K562 (cell line): ENCODE measurements at regions not wholly inside any gene's neighbourhood (a gene's known extent, or its start where the extent isn't known, plus 50 kb on each side); places are given as distances from the start of the nearest gene placed in this dataset.

ENCODE experiments used
- DIDO1 ChIP-seq: fragments of 450-650 bp; IDR thresholded peaks from 2 replicates; pipeline ENCODE4 v1.6.1; 2016; ENCODE audit warnings: low read depth, missing biosample characterization, missing genetic modification characterization
- DMBX1 ChIP-seq: fragments of 250-450 bp; sonication (Bioruptor Pico); IDR thresholded peaks from 2 replicates; pipeline ENCODE4 v1.8.0; 2022; ENCODE audit warnings: inconsistent platforms, mild to moderate bottlenecking, moderate library complexity, borderline replicate concordance
- EHMT2 ChIP-seq: fragments of 450-650 bp; IDR thresholded peaks from 2 replicates; pipeline ENCODE4 v1.6.1; 2018; ENCODE audit warnings: antibody characterized with exemption
- HDGF ChIP-seq: fragments of 450-650 bp; IDR thresholded peaks from 2 replicates; pipeline ENCODE4 v1.6.1; 2016
- HMGN3 ChIP-seq: IDR thresholded peaks from 2 replicates; pipeline ENCODE4 v1.6.1; 2011; ENCODE audit warnings: borderline replicate concordance, low read depth, mild to moderate bottlenecking, mixed read lengths, low read length; ENCODE audit not compliant: insufficient read length; ENCODE audit errors: extremely low read depth
- JUN ChIP-seq, 2 experiments: sonication (generic) in 1 of 2; formaldehyde crosslinking in 1 of 2; IDR thresholded peaks; 2 replicates each; pipeline versions ENCODE4 v1.6.1 to v1.8.0; 2012 to 2022; ENCODE audit warnings: borderline replicate concordance in 2 of 2, mild to moderate bottlenecking in 2 of 2, improper control_type of control experiment in 1 of 2, low read depth in 1 of 2, low read length in 1 of 2, missing genetic modification reagents in 1 of 2
- SMC3 ChIP-seq: conservative IDR thresholded peaks from 2 replicates; pipeline ENCODE4 v1.6.1; 2011; ENCODE audit warnings: low read depth, low read length, improper control_type of control experiment; ENCODE audit not compliant: insufficient read depth
- STAT5A ChIP-seq: IDR thresholded peaks from 2 replicates; pipeline ENCODE4 v1.6.1; 2012; ENCODE audit warnings: low read length, inconsistent platforms, borderline replicate concordance
- ZC3H8 ChIP-seq: fragments of 450-650 bp; IDR thresholded peaks from 2 replicates; pipeline ENCODE4 v1.6.1; 2017
- ZNF23 ChIP-seq: fragments of 250-450 bp; sonication (Bioruptor Pico); IDR thresholded peaks from 2 replicates; pipeline ENCODE4 v1.4.0; 2020; ENCODE audit warnings: mild to moderate bottlenecking
- ZNF282 ChIP-seq: sonication (generic); formaldehyde crosslinking; IDR thresholded peaks from 2 replicates; pipeline ENCODE4 v1.8.1; 2023; ENCODE audit warnings: missing genetic modification reagents
- ZNF76 ChIP-seq: fragments of 250-450 bp; sonication (Bioruptor Pico); IDR thresholded peaks from 2 replicates; pipeline ENCODE4 v1.4.0; 2020; ENCODE audit warnings: mild to moderate bottlenecking, moderate library complexity, borderline replicate concordance
- TF ChIP-seq, protein P1 (sequence below), 2 experiments: fragments of 450-650 bp; IDR thresholded peaks; 2 replicates each; pipeline ENCODE4 v1.6.1; 2016; ENCODE audit warnings: mild to moderate bottlenecking in 2 of 2, borderline replicate concordance in 1 of 2, low read depth in 1 of 2, moderate library complexity in 1 of 2
- TF ChIP-seq, protein P2 (sequence below): sonication (generic); IDR thresholded peaks from 2 replicates; pipeline ENCODE4 v1.6.1; 2016
- TF ChIP-seq, protein P3 (sequence below): fragments of 250-450 bp; sonication (Bioruptor Pico); IDR thresholded peaks from 2 replicates; pipeline ENCODE4 v1.6.1; 2021; ENCODE audit warnings: mild to moderate bottlenecking
- TF ChIP-seq, protein P4 (sequence below): conservative IDR thresholded peaks from 2 replicates; pipeline ENCODE4 v1.6.1; 2011; ENCODE audit warnings: low read depth, mild to moderate bottlenecking, low read length; ENCODE audit not compliant: control insufficient read depth

DNA sequence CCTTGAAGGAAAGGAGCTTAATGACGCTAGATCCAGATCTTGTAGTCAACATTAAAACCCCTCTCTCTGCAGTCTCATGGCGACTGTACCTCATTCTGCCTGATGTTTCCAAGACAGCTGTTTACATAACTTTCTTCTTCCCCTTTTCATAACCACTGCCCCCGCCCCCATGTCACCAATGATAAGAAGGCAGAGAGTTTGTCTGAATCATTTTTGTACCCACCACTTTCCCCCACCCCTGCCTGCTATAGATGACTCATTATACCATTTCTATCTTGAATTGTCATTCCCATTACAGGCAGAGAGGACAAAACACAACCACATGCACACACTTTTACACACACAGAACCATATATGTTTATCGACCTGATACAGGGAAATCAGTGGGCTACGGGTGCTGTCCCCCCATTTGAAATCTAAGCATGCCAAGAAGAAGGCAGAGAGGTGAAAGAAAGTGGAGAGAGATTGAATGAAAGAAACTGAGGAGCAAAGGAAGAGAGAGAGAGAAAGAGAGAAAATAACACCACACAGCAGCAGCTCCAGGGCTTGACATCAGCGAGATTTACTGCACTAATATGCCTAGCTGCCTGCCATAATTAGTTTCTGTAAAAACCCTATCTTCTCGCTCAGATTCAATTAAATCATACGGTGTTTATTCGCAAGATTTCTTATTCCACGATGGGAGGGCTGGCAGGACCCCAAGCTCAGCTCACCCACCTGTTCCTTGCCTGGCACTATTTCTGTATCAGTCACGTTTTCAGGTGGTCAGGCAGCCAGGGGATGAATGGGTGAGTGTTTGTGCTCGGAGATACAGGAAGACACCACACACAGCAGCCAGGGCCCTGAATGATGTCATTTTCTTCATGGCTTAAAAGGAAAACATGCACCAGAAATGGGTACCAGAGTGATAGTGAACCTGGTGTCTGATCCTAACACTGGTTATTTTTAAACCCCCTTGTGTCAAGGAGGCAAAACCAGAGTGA is 114.3 kb upstream of the SERP2 start (continued):
- TF ChIP-seq, protein P1, sequence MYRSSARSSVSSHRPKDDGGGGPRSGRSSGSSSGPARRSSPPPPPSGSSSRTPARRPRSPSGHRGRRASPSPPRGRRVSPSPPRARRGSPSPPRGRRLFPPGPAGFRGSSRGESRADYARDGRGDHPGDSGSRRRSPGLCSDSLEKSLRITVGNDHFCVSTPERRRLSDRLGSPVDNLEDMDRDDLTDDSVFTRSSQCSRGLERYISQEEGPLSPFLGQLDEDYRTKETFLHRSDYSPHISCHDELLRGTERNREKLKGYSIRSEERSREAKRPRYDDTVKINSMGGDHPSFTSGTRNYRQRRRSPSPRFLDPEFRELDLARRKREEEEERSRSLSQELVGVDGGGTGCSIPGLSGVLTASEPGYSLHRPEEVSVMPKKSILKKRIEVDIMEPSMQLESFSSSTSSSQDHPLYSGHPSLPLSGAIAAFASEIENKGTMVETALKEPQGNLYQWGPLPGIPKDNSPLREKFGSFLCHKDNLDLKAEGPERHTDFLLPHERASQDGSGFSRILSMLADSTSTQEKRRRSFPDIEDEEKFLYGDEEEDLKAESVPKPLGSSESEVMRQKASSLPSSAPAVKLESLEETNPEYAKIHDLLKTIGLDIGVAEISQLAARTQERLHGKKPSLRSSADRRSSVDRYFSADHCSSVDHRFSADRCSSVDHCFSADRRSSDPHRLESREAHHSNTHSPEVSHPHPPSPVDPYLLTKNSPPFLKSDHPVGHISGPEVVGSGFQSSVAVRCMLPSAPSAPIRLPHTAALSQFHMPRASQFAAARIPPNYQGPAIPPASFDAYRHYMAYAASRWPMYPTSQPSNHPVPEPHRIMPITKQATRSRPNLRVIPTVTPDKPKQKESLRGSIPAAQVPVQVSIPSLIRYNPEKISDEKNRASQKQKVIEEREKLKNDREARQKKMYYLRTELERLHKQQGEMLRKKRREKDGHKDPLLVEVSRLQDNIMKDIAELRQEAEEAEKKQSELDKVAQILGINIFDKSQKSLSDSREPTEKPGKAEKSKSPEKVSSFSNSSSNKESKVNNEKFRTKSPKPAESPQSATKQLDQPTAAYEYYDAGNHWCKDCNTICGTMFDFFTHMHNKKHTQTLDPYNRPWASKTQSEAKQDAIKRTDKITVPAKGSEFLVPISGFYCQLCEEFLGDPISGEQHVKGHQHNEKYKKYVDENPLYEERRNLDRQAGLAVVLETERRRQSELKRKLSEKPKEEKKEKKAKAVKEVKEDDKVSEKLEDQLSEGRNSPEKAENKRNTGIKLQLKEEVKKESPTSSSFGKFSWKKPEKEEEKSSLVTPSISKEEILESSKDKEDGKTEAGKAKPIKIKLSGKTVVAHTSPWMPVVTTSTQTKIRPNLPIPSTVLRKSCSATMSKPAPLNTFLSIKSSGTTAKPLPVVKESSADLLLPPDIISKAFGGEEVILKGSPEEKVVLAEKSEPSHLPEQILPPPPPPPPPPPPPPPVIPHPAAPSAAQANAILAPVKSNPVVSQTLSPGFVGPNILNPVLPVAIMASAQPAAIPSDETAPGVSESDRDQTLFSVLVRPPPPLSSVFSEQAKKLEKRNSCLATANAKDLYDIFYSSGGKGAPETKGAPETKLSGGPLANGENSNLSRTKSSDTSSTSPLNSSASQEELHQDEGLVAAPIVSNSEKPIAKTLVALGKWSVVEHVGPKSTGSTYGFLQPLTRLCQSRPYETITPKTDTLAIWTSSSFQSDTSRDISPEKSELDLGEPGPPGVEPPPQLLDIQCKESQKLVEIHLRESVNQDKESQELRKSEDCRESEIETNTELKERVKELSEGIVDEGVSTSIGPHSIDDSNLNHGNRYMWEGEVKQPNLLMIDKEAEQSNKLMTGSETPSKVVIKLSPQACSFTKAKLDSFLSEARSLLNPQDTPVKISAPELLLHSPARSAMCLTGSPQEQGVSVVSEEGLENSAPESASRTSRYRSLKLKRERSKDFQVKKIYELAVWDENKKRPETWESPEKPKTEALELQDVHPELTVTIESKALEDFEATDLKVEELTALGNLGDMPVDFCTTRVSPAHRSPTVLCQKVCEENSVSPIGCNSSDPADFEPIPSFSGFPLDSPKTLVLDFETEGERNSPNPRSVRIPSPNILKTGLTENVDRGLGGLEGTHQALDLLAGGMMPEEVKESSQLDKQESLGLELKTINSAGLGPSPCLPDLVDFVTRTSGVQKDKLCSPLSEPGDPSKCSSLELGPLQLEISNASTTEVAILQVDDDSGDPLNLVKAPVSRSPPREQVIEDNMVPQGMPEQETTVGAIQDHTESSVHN (IDR thresholded peaks at IDR 0.05; ENCODE audit: borderline replicate concordance in 1 of 2, low read depth in 1 of 2), result peak in 1 of 2 experiments; percentile 87; a peak in 2 of 4 replicates
- no peak for TF ChIP-seq SMC3
- TF ChIP-seq HDGF, result no peak
- TF ChIP-seq DMBX1 (CRISPR knock-in tag), result no peak
- no peak for TF ChIP-seq DIDO1 (tag)
- no peak for TF ChIP-seq STAT5A
- TF ChIP-seq ZNF76 (CRISPR knock-in tag), result no peak
- TF ChIP-seq, protein P2, sequence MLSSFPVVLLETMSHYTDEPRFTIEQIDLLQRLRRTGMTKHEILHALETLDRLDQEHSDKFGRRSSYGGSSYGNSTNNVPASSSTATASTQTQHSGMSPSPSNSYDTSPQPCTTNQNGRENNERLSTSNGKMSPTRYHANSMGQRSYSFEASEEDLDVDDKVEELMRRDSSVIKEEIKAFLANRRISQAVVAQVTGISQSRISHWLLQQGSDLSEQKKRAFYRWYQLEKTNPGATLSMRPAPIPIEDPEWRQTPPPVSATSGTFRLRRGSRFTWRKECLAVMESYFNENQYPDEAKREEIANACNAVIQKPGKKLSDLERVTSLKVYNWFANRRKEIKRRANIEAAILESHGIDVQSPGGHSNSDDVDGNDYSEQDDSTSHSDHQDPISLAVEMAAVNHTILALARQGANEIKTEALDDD, result peak; percentile 51; the same call in 1 of the 2 replicates
- TF ChIP-seq EHMT2, result no peak
- no peak for TF ChIP-seq ZNF282 (CRISPR knock-in tag)
- peak; percentile 92 for TF ChIP-seq JUN (IDR thresholded peaks at IDR 0.05; ENCODE audit: borderline replicate concordance, low read depth, low read length)
- TF ChIP-seq JUN (CRISPR knock-in tag; IDR thresholded peaks at IDR 0.05; ENCODE audit: borderline replicate concordance), result no peak
- TF ChIP-seq, protein P3, sequence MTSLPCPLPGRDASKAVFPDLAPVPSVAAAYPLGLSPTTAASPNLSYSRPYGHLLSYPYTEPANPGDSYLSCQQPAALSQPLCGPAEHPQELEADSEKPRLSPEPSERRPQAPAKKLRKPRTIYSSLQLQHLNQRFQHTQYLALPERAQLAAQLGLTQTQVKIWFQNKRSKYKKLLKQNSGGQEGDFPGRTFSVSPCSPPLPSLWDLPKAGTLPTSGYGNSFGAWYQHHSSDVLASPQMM (CRISPR knock-in tag), result no peak
- no peak for TF ChIP-seq ZNF23 (CRISPR knock-in tag)
- TF ChIP-seq HMGN3, result no peak
- TF ChIP-seq ZC3H8, result no peak
- TF ChIP-seq, protein P4, sequence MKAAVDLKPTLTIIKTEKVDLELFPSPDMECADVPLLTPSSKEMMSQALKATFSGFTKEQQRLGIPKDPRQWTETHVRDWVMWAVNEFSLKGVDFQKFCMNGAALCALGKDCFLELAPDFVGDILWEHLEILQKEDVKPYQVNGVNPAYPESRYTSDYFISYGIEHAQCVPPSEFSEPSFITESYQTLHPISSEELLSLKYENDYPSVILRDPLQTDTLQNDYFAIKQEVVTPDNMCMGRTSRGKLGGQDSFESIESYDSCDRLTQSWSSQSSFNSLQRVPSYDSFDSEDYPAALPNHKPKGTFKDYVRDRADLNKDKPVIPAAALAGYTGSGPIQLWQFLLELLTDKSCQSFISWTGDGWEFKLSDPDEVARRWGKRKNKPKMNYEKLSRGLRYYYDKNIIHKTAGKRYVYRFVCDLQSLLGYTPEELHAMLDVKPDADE, result no peak
